Dermis microvascular lymphatic vessel endothelial cell (primary cell): ENCODE measurements at regions not wholly inside any gene's neighbourhood (a gene's known extent, or its start where the extent isn't known, plus 50 kb on each side); places are given as distances from the start of the nearest gene placed in this dataset.

ENCODE experiments used
- DNase-seq, 2 donors: peaks; one replicate each; pipeline versions ENCODE4 v3.0.0 to v3.0.0-alpha.2; 2010; ENCODE audit warnings: low read depth in 2 of 2

- peak; percentile 19 to 28 for DNase-seq
Measured at GRCh38 chrX:102067966-102068723, 57.3 kb upstream of the TCEAL2 start.

- DNase-seq: no peak
Measured at GRCh38 chrX:102063445-102064074, 61.9 kb upstream of the TCEAL2 start.

- no peak for DNase-seq
Measured at GRCh38 chrX:102044496-102044895, 81.0 kb upstream of the TCEAL2 start.

- no peak for DNase-seq
Measured at GRCh38 chrX:102043380-102043779, 82.1 kb upstream of the TCEAL2 start.

GRCh38 chrX:102042372-102043325 lies 82.8 kb upstream of the TCEAL2 start:
- DNase-seq: no peak

- no peak for DNase-seq
Measured at GRCh38 chrX:102029026-102029425, 96.5 kb upstream of the TCEAL2 start.

GRCh38 chrX:102018208-102018607 lies 86.4 kb upstream of the ZMAT1 start:
- DNase-seq: no peak

GRCh38 chrX:102008901-102009300 lies 77.1 kb upstream of the ZMAT1 start:
- no peak for DNase-seq

- no peak for DNase-seq
Measured at GRCh38 chrX:101999644-102000539, 68.1 kb upstream of the ZMAT1 start.

- DNase-seq: no peak
Measured at GRCh38 chrX:101993335-101993734, 61.5 kb upstream of the ZMAT1 start.

GRCh38 chrX:101986586-101986985 lies 54.8 kb upstream of the ZMAT1 start:
- DNase-seq: peak; percentile 34 to 67
